ENCODE measurements at regions not wholly inside any gene's neighbourhood (a gene's known extent, or its start where the extent isn't known, plus 50 kb on each side); places are given as distances from the start of the nearest gene placed in this dataset.
"Not testable (repeated sequence)": the region's sequence is repeated elsewhere in the genome, so short reads cannot be mapped to it uniquely, and the experiment has no call there.

DNA sequence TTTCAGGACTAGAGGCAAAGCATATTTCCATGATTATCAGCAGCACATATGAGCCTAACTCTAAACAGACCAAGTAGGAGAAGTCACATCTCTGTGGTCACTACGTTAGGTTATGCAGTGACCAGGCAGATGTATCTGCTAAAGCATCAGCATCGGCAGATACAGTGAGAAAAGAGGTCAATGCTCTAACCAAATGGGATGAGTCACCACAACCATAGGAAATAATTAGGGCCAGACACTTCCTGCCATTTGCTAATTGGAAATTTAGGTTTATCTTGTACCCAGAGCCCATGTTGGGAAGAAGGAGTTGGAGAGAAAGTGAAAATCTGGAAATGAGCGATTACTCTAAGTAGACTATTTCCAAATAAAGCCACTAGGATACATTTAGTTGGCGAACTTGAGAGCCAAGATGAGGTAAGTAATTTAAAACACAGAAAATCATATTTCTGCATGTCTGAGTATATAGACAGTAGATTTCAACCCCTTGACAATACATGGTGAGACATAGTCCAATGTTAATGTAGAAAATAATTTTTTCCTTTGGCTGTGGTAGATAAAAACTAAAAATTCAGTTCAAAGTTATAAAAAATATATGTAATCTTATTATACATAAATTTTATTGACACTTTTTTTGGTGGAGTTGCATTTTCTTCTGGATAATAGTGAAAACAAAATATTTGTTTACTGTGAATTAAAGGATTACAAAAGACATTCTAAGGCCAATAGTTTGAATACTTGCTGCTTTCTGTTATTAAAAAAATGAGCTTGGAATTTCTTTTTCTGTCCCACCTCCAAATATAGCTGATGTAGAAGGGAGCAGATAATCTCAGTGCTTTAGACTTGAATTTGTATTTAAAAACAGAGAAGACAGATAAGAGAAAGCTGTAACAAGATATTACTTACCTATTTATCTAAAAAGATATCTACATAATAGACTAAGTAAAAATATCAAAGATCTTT lies 104.4 kb upstream of the CSNK1A1L start:
- DNase-seq, result no peak

DNA sequence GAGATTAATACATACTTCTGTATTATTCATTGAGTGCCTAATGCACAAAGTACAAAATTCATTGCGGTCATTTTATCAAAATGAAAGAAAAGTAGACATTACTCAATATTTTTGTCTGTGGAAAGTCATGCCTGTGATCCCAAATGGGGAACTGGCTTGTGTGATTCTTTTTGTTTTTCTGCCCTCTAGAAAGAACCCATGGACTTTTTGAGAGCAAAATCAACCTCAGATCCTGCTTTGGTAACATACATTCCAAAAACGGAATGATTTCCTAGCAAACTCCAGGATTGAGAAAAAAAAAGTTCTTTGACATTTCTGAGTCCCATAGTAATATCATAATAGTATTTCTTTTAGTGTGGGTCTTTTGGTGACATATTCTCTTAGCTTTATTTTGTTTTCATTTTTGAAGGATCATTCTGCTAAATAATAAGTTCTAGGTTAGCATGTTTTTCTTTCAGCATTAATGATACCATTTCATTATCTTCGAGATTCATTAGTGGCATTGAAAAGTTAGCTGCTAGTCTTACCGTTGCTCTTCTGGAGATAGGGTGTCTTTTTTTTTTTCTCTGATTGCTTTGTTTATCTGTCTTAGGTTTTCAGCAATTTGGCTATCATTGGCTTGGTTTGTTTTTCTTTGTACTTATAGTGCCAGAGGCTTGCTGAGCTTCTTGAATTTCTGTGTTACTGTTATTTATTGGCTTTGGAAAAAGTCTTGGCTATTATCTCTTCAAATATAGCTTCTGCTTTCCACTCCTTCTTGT lies 102.4 kb upstream of the CSNK1A1L start:
- no peak for DNase-seq

DNA sequence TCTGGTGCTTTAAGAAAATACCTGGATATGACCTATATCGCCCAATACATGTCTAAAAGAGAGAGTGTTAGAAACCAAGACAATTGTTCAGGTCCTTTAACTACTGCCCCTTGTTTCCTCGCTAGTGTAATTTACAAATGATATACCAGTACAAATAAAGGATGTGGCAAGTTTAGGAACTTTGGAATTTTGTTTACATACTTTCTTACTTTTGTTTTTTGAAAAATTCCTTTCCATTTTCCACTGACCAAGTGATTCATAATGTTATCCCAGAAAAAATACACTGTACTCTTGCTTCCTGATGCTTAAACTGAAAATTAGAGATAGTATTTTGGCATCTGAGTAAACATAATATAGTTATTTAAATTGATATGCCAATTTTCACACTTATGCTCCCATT lies 96.8 kb upstream of the CSNK1A1L start:
- DNase-seq, result no peak

DNA sequence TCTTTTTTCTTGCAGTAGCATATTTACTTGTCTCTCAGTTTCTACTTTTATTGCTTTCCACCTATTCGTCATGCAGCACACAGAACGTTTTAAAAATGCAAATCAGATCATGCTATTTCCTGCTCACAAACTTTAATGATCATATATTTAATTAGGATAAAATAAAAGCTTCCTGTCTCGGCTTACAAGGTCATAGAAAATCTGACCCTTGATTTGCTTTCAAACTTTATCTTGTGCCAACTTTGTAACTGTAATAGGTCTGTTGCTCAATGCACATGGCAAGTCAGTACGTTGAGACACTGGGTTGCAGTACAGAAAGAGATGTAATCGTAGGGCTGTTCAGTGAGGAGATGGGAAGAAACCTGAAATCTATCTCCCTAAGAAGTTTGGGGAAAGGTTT lies 95.6 kb upstream of the CSNK1A1L start:
- DNase-seq, result no peak

DNA sequence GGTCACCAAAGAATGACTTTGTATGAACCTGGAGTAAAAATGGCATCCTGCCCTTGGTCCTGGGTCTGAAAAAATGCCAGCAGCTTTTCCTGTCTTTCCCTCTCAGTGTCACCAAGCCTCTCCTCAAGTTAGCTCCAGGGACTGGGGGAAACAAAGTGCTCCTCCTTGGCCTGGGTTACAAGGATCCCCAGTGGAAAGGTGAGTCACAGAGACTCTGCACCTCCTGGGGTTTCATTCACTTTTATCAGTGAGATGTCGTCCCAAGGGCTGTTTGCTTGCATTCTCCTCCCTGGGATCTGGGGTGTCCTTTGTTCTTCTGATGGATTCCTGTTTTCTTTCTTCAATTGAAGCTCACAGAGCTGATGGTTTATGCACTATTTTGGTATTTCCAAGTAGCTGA lies 93.2 kb upstream of the CSNK1A1L start:
- no peak for DNase-seq

DNA sequence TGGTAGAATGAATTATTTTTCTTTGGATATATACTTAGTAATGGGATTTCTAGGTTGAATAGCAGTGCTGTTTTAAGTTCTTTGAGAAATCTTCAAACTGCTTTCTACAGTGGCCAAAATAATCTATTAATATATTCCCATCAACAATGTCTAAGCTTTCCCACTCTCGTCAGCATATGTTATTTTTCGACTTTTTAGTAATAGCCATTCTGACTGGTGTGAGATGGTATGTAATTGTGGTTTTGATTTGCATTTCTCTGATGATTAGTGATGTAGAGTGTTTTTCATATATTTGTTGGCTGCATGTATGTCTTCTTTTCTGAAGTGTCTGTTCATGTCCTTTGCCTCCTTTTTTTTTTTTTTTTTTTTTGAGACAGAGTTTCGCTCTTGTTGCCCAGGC lies 90.2 kb upstream of the CSNK1A1L start:
- DNase-seq, result no peak

DNA sequence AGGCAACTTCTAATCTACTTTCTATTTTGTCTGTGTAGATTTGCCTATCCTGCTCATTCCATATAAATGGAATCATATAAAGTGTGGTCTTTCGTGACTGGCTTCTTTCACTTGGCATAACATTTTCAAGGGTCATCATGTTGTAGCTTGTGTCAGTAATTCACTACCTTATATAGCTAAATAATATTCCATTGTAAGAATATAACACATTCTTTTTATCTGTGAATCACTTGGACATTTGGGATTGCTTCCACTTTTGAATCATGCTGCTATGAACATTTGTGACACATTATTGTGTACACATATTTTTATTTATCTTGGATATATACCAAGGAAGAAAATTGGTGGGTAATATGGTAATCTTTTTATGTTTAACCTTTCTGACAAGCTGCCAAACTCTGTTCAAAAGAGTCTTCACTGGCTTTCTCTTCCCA lies 89.0 kb upstream of the CSNK1A1L start:
- DNase-seq, result no peak

DNA sequence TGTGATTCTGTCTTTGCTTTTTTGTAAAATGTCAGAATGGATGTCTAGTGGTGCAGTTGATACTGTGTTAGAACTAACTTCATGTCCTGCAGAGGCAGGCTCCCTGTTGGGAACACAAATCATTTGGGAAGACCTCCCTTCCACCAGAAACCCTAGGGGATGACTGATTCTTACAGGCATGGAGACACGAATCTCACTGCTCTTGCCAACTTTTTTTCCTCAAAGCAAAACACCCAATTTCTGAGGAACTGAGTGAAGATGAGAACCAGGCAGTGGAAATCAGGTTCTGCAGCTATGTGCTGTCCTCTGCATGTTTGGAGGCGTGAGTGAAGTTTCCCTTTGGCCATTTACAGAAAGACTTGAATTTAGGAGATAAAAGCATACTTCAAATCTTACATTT lies 87.5 kb upstream of the CSNK1A1L start:
- DNase-seq, result no peak

DNA sequence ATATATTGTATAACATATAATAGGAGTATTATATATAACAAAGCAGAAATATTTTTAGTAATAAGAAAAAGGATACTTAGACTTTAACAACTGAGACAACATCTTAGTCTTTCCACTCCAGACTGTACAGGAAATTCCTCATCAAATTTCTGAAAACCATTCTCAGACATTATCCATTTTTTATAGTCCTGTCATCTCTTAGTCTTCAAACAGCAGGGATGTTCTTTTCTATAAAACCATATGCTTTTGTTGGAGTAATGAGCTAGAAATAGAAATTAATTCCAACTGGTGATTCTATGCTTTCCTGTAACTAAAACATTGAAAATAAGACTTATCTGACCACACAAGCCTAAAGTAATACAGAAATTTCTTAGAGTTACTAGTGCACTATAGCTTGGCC lies 82.2 kb upstream of the CSNK1A1L start:
- DNase-seq, result no peak

DNA sequence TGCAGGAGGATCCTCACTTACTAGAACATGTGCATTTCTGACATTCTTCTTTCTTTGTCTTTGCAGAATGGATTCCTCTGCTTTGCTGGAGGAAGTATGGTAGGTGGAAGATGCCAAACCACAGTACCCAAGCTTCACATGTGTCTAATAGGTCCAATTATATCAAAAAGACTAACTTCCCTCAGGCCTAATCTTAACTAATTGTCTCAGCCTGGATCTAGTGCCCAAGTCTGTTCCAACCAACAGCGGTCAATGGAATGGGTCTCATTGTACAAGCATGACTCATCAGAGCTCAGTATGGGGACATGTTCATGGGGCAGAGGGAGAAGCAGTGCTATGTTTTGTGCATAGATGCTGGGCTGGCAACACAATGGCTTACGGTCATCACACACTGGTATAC lies 81.6 kb upstream of the CSNK1A1L start:
- no peak for DNase-seq

DNA sequence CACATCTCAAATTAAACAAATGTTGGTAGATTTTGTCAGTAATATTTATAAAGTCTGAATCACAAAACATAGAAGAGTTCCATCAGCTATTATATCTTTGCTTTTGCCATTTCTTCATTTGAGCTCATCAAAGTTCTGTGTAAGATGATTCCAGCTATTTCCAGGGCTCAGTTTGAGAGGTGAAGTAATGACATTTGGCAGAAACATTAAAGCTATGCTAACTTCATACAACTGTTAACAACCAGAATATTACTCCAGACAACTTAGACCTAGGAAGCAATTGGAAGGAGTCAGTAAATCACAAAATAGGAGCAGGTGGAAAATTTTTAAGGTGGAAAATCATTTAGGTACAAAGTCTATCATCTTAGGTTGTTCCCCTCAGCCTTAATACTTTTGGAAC lies 76.2 kb upstream of the CSNK1A1L start:
- no peak for DNase-seq

DNA sequence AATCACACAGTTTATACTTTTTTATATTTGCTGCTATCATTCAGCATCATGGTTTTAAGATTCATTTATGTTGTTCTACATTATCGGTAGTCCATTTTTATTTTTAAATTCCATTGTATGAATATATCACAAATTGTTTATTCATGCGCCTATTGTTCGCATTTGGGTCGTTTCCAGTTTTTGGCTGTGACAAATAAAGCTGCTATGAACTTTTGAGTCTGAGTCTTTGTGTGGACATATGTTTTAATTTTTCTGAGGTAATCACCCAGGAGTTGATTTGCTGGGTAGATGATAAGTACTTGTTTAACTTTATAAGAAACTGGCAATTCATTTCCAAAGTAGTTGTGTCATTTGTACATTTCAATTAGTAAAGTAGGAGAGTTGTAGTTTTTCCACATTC lies 74.2 kb upstream of the CSNK1A1L start:
- no peak for DNase-seq

DNA sequence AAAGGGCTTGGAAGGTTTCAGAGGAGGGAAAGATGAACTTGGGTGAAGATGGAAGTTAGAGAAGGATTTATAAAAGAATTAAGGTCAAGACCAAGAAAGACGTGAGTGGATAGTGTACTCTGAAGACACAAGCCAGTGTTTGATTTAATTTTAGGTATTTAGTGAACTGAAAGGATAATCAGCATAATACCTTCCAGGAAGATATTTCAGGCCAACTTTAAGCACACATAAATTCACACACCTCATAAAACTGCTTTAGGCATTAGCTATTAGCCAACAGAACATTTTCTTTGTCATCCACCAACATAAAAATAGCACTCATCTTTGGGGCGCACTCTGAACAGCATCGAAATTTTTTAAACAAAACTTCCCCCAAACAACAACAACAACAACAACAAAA lies 71.7 kb upstream of the CSNK1A1L start:
- no peak for DNase-seq

DNA sequence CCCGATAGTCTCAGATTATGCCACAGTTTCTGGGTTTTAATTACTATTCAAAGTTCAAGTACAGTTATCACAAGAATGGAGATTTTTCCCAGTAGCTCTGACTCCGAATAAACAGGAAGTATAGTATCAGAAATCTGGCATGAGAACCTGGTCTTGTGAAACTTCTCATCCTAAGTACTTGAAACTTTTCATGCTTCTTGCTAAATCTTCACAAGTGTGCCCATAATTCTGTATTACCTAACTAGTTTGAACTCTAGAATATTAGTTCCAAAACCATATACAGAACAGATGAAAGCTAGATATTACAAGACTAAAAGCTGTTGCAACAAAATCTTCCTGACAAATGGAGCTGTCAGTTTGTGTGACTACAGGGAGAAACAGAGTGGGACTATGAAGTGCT lies 70.5 kb upstream of the CSNK1A1L start:
- DNase-seq, result no peak

DNA sequence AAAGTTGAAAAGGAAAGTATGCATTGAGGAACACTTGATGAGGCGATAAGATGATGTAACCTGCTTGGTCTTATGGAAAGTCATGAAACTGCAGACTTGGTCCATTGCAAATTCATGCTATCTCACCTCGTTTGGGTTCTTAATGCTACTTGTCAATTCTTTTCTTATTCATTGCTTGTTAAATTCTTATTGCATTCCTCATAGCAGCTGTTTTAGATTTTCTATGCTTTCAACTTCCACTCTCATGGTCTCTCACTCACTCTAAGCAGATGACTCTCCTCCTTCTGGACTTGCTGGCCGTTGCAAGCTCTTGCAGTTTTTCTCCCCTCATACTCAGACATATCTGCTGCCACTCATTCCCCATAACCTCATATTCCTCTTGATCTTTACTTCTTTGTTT lies 67.8 kb upstream of the CSNK1A1L start:
- no peak for DNase-seq

DNA sequence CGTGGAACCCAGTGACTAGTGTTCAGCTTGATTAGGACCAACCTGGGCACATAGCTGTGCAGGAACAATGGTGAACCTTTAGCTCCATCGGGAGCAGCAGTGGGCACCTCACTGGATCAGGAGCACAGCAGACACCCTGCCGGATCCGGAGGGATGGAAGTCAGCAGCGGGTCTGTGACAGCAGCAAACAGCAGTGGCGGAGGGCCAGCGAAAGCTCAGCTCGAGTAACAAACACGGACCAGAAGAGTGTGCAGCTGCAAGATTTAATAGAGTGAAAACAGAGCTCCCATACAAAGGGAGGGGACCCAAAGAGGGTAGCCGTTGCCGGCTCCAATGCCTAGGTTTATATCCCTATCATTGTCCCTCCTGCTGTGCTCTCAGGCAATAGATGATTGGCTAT lies 66.8 kb upstream of the CSNK1A1L start:
- not testable (repeated sequence) for DNase-seq

DNA sequence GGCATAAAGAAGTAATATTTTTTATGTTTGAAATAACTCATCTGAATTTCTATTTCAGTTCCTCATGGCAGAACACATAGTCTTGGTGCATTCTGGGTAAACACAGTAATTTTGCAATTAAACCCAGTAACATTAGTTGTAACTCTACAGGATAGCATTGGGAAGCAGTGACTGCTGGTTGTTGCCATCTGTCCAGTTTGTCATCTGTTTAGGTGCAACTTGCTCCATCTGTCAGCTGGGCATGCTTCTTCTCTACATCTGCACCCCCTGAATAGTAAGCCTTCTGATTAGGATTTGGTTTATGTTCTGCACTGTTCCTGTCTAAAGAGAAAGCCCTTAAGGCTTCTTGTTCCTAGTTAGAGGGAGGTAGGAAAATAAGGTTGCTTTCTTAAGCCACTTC lies 63.5 kb upstream of the CSNK1A1L start:
- DNase-seq, result no peak

DNA sequence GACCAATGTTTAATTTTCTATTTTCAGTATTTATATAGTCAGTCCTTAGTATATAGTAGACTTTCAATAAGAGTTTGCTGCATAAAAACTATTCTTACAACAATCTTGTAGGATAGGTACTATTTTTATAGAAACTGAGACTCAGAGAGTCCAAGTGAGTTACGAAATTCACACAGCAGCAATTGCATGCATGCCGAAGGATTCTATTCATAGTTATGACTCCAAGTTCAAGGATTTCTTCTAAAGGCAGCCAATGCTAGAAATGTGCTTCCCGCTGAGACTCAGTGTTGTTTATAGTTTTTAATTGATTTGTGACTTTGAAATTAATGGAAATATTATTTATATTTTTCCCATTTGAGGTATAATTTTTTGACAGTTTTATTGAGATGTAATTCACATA lies 62.7 kb upstream of the CSNK1A1L start:
- DNase-seq, result no peak

DNA sequence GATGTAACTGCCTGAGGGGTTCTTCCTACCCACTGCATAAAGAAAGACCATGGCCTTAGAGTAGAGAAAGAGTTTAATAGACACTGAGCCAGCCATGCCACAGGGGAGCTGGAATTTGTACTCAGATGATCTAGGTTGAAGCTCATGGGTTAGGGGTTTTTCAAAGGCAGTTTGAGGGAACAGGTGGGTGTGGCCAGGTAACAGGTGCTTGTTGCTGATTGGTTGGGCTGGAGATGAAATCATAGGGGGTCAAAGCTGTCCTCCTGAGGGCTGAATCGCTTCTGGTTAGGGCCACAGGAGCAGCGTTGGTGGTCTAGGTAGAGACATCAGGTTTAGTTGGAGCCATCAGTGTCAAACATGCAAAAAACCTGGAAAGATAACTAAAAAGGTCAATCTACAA lies 59.2 kb upstream of the CSNK1A1L start:
- no peak for DNase-seq

DNA sequence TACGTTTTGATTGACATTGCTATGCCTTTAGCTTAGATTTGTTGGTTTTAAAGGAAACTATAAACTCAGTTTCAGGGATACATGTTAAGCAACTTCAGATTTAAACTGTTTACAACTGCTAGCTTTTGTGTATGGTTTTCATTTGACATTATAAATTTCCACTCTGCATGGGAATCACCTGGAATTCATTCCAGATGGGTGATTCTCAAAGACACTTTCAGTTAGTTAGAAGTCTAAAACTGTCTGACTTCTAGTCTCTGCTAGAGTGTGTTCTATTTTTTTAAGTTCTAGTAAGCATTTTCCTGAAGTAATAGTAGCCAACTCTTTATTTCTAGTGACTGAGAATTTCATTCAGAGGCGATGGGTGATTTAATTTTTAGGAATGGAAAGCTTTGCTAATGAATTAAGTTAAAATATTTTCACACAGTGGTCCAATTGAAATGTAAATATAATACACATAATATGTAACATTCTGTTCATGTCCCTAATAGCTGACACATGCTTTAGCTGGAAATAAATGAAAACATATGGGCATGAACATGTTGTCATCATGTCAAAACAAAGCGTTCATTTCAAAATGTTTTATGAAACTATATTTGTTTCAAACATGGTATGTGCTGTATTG lies 58.3 kb upstream of the CSNK1A1L start:
- no peak for DNase-seq

DNA sequence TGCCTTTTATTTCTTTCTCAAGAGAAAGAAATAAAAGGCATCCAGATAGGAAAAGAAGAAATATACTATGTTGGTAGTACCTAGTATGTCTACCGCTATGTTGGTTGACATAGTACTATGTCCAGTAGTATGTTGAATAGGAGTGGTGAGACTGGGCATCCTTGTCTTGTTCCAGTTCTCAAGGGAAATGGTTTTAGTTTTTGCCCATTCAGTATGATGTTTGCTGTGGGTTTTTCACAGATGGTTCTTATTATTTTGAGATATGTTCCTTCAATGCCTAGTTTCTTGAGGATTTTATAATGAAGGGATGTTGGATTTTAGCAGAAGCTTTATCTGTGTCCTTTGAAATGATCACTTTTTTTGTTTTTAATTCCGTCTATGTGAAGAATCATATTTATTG lies 53.0 kb upstream of the CSNK1A1L start:
- DNase-seq, result no peak

DNA sequence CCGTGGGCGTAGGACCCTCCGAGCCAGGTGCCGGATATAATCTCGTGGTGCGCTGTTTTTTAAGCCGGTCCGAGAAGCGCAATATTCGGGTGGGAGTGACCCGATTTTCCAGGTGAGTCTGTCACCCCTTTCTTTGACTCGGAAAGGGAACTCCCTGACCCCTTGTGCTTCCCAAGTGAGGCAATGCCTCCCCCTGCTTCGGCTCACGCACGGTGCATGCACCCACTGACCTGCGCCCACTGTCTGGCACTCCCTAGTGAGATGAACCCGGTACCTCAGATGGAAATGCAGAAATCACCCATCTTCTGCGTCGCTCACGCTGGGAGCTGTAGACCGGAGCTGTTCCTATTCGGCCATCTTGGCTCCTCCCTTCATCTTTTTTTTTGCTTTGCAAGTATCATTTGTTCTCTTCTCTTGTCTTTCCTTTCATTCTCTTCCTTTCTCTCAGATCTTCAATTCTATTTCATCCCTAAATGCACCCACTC lies 50.2 kb upstream of the CSNK1A1L start:
- DNase-seq, result not testable (repeated sequence)

All from hematopoietic multipotent progenitor cell treated with erythropoietin and hydrocortisone succinate and interleukin-3 and kit ligand, for 4 days (in vitro differentiated cells).